ENCODE measurements at regions not wholly inside any gene's neighbourhood (a gene's known extent, or its start where the extent isn't known, plus 50 kb on each side); places are given as distances from the start of the nearest gene placed in this dataset.
"Not testable (repeated sequence)": the region's sequence is repeated elsewhere in the genome, so short reads cannot be mapped to it uniquely, and the experiment has no call there.

GRCh38 chr3:127491323-127491722 lies 99.2 kb downstream of the TPRA1 start:
- no peak for TF ChIP-seq CTCF (IDR thresholded peaks at IDR 0.05)
- Histone ChIP-seq H3K4me3 (no peak overlapping the region), H3K27ac (no peak overlapping the region), H3K9me3 (no peaks in the 10 kb centered on the region), H3K27me3 (no peaks in the 10 kb centered on the region), H3K9ac (ENCODE audit: low read depth in 2 of 2, low read length in 2 of 2) (no peak overlapping the region), H3K4me1 (no peaks in the 10 kb centered on the region), H3K36me3 (no peaks in the 10 kb centered on the region)
- DNase-seq, result no peak
- intact Hi-C loops (cut with DNase I), result no loop called here

- H3K27me3 ChIP-seq; H3K9me3 ChIP-seq; H3K36me3 ChIP-seq; H3K4me3 ChIP-seq; DNase-seq; H3K4me1 ChIP-seq; H3K27ac ChIP-seq; intact Hi-C loops (cut with DNase I); H3K9ac ChIP-seq (ENCODE audit: low read depth in 2 of 2, low read length in 2 of 2): not testable (repeated sequence)
Measured at GRCh38 chr3:127491024-127491305, 99.6 kb downstream of the TPRA1 start.

DNA sequence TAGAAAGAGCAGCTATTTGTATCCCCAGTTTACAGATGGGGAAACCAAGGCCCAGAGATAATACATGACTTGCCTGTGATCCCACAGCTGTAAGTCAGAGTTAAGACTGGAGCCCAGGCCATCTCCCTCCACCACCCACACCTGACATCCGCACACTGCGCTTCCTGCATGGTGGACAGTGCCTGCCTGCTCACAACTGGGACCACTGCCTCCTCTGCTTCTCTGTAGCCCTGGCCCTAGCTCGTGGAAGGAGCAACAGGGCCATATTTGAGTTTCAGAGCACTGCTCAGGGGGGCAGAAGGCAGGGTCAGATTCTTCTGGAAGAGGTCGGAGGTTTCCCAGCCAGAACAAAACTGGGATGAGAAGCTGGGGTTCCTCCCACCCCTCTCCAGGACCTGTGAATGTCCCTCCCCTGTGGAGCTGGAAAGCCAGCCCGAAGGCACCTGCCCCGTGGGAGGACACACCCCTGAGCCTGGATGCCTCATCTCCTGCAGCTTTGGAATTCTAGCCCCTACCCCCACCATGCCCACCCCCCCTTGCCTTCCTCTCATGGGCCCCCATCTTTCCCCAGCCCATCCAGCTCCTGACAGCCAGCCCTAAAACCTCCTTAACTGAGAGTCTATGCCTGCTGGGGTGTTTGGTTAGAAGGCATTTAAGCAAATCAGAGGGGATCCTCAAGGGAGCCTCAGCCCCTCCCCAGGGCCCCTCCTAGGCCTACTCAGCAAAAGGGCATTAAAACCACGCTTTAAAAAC lies 100.1 kb downstream of the TPRA1 start:
- H3K4me3 ChIP-seq, result no peak overlapping the region
- peak; percentile 10 for DNase-seq

GRCh38 chr3:127489357-127489756 lies 101.2 kb downstream of the TPRA1 start:
- DNase-seq, result no peak
- TF ChIP-seq CTCF (IDR thresholded peaks at IDR 0.05), result no peak
- H3K4me3 ChIP-seq, result no peak overlapping the region
- H3K27me3 ChIP-seq, result no peaks in the 10 kb centered on the region
- no peaks in the 10 kb centered on the region for H3K9me3 ChIP-seq
- H3K27ac ChIP-seq, result no peak overlapping the region
- H3K4me1 ChIP-seq, result no peaks in the 10 kb centered on the region
- H3K9ac ChIP-seq (ENCODE audit: low read depth in 2 of 2, low read length in 2 of 2), result no peak overlapping the region
- no peaks in the 10 kb centered on the region for H3K36me3 ChIP-seq
- intact Hi-C loops (cut with DNase I), result no loop called here

More for the DNA sequence above, 100.1 kb downstream of the TPRA1 start:
- Histone ChIP-seq H3K27me3 (no peaks in the 10 kb centered on the region), H3K36me3 (no peaks in the 10 kb centered on the region), H3K9me3 (no peaks in the 10 kb centered on the region), H3K4me1 (no peaks in the 10 kb centered on the region), H3K27ac (no peak overlapping the region), H3K9ac (ENCODE audit: low read depth in 2 of 2, low read length in 2 of 2) (no peak overlapping the region)
- TF ChIP-seq CTCF (IDR thresholded peaks at IDR 0.05), result no peak
- intact Hi-C loops (cut with DNase I), result no loop called here

DNA sequence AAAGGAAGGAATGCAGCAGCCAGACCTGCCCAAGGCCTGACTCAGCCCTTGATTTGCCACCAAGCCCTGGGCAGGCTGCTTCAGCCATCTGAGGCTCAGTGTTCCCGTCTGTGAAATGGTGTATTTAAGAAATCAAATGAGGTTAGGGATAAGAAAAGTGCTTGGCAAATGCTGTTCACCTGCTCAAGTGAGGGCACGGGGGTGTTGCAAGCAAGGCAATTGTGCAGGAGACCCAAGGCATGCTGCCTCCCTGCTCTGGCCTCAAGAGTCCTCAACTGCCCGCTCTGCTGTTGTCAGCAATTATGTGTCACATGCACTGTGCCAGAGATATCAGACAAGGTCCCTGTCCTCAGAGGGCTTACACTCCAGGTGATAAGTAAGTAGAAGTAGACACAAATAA lies 101.8 kb downstream of the TPRA1 start:
- intact Hi-C loops (cut with DNase I), result no loop called here
- Histone ChIP-seq H3K4me1 (no peaks in the 10 kb centered on the region), H3K36me3 (no peaks in the 10 kb centered on the region), H3K4me3 (no peak overlapping the region), H3K9ac (ENCODE audit: low read depth in 2 of 2, low read length in 2 of 2) (no peak overlapping the region), H3K27me3 (no peaks in the 10 kb centered on the region), H3K9me3 (no peaks in the 10 kb centered on the region), H3K27ac (no peak overlapping the region)
- no peak for TF ChIP-seq CTCF (IDR thresholded peaks at IDR 0.05)
- peak; percentile 1 for DNase-seq

DNA sequence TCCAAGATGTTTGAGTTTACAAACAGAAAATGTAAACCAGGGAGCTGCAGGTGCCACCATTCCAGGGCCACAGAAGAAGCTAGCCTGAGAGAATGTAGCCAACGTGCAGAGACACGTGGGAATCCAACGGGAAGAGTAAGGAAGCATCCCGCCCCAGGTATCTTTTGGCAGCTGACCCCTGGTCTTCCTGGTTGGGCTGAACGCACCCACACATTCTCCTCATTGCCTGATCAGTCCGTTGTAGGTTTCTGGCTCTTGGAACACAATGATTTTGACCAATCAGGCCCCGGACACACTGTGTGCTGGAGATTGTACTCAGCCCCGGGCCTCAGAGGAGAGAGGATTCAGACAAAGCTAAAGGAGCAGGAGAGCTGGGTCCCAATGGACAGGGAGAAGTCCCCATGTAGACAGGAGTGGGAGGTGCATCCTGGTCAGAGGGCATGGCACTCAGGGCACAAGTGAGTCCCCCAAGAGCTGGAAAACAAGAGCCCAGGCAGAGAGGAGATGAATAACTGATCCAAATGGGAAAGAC lies 102.3 kb downstream of the TPRA1 start:
- DNase-seq, result peak; percentile 12
- no peak overlapping the region for H3K4me3 ChIP-seq
- no peak overlapping the region for H3K27ac ChIP-seq
- no peaks in the 10 kb centered on the region for H3K27me3 ChIP-seq
- H3K9me3 ChIP-seq, result no peaks in the 10 kb centered on the region
- H3K36me3 ChIP-seq, result no peaks in the 10 kb centered on the region
- no peak for TF ChIP-seq CTCF (IDR thresholded peaks at IDR 0.05)
- intact Hi-C loops (cut with DNase I), result no loop called here
- no peaks in the 10 kb centered on the region for H3K4me1 ChIP-seq
- no peak overlapping the region for H3K9ac ChIP-seq (ENCODE audit: low read depth in 2 of 2, low read length in 2 of 2)
